Activated T-cell treated with anti-CD3 and anti-CD28 coated beads, Interleukin-2, amount 50 U/mL, for 72 hours (primary cell): ENCODE measurements at regions not wholly inside any gene's neighbourhood (a gene's known extent, or its start where the extent isn't known, plus 50 kb on each side); places are given as distances from the start of the nearest gene placed in this dataset.
"Not testable (repeated sequence)": the region's sequence is repeated elsewhere in the genome, so short reads cannot be mapped to it uniquely, and the experiment has no call there.

Source experiments
- ATAC-seq, 2 donors: fragments of 150-1000 bp; cut with Tn5 transposase; replicated peaks in 1 of 2; 2 replicates each; pipeline ENCODE4 v1.10.0; 2021; ENCODE audit warnings: moderate library complexity in 2 of 2, mild to moderate bottlenecking in 1 of 2
- DNase-seq, 2 donors: peaks; one replicate each; pipeline ENCODE4 v3.0.0; 2021 to 2022; ENCODE audit warnings: mixed read lengths in 1 of 2
- H3K27ac Mint-ChIP-seq: one replicate; pipeline ENCODE4 v1.8.0; 2022; ENCODE audit warnings: mild to moderate bottlenecking, moderate library complexity, mixed read lengths
- H3K27me3 Mint-ChIP-seq: one replicate; pipeline ENCODE4 v1.8.0; 2022; ENCODE audit warnings: low read depth, mixed read lengths
- H3K36me3 Mint-ChIP-seq, 2 donors: one replicate each; pipeline ENCODE4 v1.8.0; 2022; ENCODE audit warnings: mixed read lengths in 2 of 2, mild to moderate bottlenecking in 1 of 2; ENCODE audit not compliant: insufficient read depth in 2 of 2
- H3K4me1 Mint-ChIP-seq: one replicate; pipeline ENCODE4 v1.8.0; 2022; ENCODE audit warnings: low read depth, mixed read lengths
- H3K4me3 Mint-ChIP-seq, 2 donors: one replicate each; pipeline ENCODE4 v1.8.0; 2022; ENCODE audit warnings: mild to moderate bottlenecking in 2 of 2, mixed read lengths in 2 of 2, moderate library complexity in 2 of 2
- H3K9me3 Mint-ChIP-seq, 2 donors: one replicate each; pipeline ENCODE4 v1.8.0; 2022; ENCODE audit warnings: mixed read lengths in 2 of 2

DNA sequence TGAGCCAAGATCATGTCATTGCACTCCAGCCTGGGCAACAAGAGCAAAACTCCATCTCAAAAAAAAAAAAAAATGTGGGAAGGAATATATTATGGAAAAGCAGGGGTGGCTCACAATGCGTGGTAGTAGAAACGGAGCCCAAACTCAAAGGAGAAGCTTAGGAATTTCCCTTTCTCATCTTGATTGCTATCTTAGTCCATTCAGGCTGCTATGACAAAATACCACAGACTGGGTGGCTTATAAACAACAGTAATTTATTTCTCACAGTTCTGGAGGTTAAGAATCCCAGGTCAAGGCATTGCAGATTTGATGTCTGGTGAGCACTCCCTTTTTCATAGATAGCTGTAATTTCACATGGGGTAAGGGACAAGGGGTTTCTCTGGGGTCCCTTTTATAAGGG is 153.8 kb upstream of the KRR1 start:
- Mint-ChIP-seq H3K9me3 (no peaks in the 10 kb centered on the region), H3K4me3 (no peak overlapping the region), H3K27me3 (no peaks in the 10 kb centered on the region), H3K36me3 (no peaks in the 10 kb centered on the region), H3K4me1 (no peaks in the 10 kb centered on the region), H3K27ac (no peak overlapping the region)
- DNase-seq: no peak
- ATAC-seq: no peak

- H3K9me3 Mint-ChIP-seq: no peaks in the 10 kb centered on the region
- peaks cover 7% of the 10 kb centered on the region for H3K4me1 Mint-ChIP-seq
- no peaks in the 10 kb centered on the region for H3K27me3 Mint-ChIP-seq
- H3K27ac Mint-ChIP-seq: no peak overlapping the region
- no peak for DNase-seq
- no peaks in the 10 kb centered on the region for H3K36me3 Mint-ChIP-seq
- ATAC-seq: no peak
- H3K4me3 Mint-ChIP-seq: no peak overlapping the region
Measured at GRCh38 chr12:75662511-75663159, 151.2 kb upstream of the KRR1 start.

DNA sequence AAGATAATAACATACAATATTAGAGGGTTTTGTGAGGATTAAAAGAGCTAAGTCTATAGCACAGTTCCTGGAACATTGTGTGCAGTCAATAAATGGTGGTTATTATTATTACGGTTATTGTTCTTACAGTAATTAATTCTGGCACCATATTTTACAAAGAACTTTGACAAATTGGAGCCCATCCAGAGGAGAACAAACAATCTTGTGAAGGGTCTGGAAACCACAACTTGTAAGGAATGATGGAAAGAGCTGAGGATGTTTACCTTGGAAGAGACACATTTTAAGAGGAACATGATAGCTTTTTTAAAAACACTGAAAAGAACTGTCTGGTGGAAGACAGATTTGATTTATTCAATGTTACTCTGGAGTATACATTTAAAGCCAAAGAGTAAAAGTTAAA is 150.5 kb upstream of the KRR1 start:
- Mint-ChIP-seq H3K27ac (no peak overlapping the region), H3K9me3 (no peaks in the 10 kb centered on the region), H3K4me3 (no peak overlapping the region), H3K4me1 (peaks cover 7% of the 10 kb centered on the region), H3K36me3 (no peaks in the 10 kb centered on the region), H3K27me3 (no peaks in the 10 kb centered on the region)
- no peak for DNase-seq
- ATAC-seq: no peak

DNA sequence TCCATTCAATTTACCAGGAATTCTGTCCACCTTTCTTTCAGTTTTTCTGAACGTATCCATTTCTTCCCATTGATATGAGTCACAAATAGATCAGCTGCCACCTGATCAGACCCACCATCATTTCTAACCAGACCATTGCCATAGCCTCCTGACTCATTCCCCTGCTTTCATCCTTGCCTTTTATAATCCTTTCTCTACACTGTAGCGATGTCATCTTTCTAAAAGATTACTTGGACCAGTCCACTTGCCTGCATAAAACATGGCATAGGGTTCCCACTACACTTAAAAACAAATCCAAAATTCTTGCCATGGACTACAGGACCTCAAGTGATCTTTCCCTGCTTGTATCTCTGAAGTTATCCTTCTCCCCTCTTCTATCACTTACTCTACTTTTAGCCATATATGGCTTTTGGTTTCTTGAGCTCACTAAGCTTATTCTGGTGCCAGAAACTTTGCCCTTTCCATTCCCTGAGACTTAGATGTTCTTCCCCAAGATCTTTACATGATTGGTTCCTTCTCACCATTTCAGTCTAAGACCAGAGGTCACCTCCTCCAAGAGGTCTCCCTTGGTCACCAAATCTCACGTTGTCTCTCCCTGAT is 149.5 kb upstream of the KRR1 start:
- Mint-ChIP-seq H3K27me3 (peaks cover 6% of the 10 kb centered on the region), H3K9me3 (no peaks in the 10 kb centered on the region), H3K36me3 (no peaks in the 10 kb centered on the region), H3K4me1 (peaks cover 7% of the 10 kb centered on the region), H3K27ac (no peak overlapping the region), H3K4me3 (no peak overlapping the region)
- DNase-seq (no peak), ATAC-seq (no peak)

GRCh38 chr12:75660107-75660530 is 148.7 kb upstream of the KRR1 start:
- Mint-ChIP-seq H3K4me1 (peaks cover 15% of the 10 kb centered on the region), H3K27me3 (peaks cover 12% of the 10 kb centered on the region), H3K36me3 (no peaks in the 10 kb centered on the region), H3K27ac (no peak overlapping the region), H3K4me3 (no peak overlapping the region), H3K9me3 (no peaks in the 10 kb centered on the region)
- peak; percentile 68 to 71 for ATAC-seq
- DNase-seq: no peak

DNA sequence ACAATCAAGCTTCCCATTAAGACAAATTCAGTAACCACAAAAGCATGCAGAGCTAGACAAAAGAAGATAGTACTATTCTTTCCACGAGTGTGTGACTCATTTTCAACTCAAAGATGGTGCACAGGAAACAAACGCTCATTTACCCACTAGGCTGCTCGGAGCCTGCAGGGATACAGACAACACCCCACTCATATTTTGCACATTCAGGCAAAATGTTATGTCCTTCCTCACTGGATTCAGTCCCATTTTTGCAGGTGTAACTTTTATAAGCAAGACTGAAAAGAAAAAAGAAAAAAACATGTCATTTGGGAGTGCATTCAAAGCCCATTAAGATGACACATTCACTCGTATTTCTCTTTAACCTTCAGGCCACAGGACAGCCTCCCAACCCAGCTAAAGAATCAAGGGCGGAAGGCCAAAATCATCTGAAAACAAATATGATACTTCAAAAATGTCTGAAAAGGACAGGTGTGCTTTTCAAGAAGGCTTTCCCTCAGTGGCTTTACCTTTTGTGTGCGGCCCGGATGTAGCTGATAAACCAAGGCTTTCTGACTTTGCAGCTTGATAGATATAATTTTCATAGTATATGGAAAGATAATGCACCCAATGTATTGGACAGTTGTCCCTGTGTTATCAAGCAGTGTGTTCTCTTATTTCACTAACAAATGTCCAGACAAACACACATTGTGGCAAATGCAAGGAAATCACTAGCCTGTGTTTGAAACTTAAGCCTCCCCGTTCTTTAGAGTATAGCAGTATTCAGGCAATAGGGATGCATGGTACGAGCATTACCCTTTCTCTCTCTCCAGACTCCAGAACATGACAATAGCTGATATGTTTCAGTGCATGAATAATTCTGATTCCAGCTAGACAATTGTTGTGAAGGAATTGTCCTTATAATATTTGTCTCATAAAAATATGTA is 147.8 kb upstream of the KRR1 start:
- ATAC-seq (peak; percentile 74 to 80), DNase-seq (peak; percentile 8 to 11)
- H3K4me1 Mint-ChIP-seq: peaks cover 19% of the 10 kb centered on the region
- H3K36me3 Mint-ChIP-seq: no peaks in the 10 kb centered on the region
- H3K27me3 Mint-ChIP-seq: peaks cover 14% of the 10 kb centered on the region
- no peaks in the 10 kb centered on the region for H3K9me3 Mint-ChIP-seq
- H3K27ac Mint-ChIP-seq: no peak overlapping the region
- peak overlapping the region in 1 of 2 donors; percentile 6 for H3K4me3 Mint-ChIP-seq

GRCh38 chr12:75658286-75658685 is 146.9 kb upstream of the KRR1 start:
- no peaks in the 10 kb centered on the region for H3K36me3 Mint-ChIP-seq
- peaks cover 19% of the 10 kb centered on the region for H3K4me1 Mint-ChIP-seq
- H3K27me3 Mint-ChIP-seq: peaks cover 23% of the 10 kb centered on the region
- ATAC-seq: no peak
- no peak overlapping the region for H3K27ac Mint-ChIP-seq
- DNase-seq: no peak
- H3K4me3 Mint-ChIP-seq: no peak overlapping the region
- H3K9me3 Mint-ChIP-seq: no peaks in the 10 kb centered on the region

DNA sequence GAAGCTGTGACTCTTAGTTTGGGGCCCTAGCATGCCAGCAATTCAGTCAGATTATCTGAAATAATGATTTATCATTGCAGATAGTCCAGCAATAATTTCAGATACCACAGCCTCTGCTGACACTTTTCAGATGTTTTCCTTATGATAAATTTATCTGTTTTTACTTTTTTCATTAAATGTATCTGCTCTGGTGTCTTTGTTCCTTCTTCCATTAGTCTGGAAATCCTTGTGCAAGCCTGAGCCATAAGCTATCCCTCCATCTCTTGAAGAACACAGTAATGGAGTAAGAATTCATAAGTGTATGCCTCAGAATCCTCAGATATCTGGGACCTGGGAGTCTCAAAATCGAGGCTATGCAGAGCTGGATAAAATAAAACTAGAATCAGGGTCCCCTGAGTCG is 146.4 kb upstream of the KRR1 start:
- Mint-ChIP-seq H3K4me1 (peaks cover 19% of the 10 kb centered on the region), H3K9me3 (no peaks in the 10 kb centered on the region), H3K4me3 (no peak overlapping the region), H3K27me3 (peaks cover 27% of the 10 kb centered on the region), H3K36me3 (no peaks in the 10 kb centered on the region), H3K27ac (no peak overlapping the region)
- DNase-seq (no peak), ATAC-seq (no peak)

- H3K9me3 Mint-ChIP-seq, DNase-seq, H3K36me3 Mint-ChIP-seq, H3K4me3 Mint-ChIP-seq, ATAC-seq, H3K27ac Mint-ChIP-seq: not testable (repeated sequence)
- H3K27me3 Mint-ChIP-seq: peaks cover 31% of the 10 kb centered on the region
- H3K4me1 Mint-ChIP-seq: peaks cover 19% of the 10 kb centered on the region
Measured at GRCh38 chr12:75657354-75657753, 145.9 kb upstream of the KRR1 start.

DNA sequence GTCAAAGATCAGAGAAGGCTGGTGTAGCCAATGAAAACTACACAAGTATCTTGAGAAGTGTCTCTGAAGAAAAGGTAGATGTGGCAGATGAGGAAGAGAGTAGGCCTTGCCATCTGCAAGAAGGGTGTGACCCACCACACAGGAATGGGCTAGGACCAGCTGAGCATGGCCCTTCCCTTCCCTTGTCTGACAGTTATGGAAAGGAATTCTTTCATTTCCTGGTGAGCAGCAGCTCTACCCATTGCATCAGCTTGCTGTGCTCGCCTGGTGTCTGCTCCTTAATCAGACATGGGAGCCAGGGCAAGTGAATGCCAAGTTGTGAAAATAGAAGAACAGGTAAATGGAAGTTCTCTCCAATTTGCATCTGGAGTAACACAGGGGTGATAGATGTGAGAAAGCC is 145.2 kb upstream of the KRR1 start:
- H3K36me3 Mint-ChIP-seq: no peaks in the 10 kb centered on the region
- H3K27ac Mint-ChIP-seq: no peak overlapping the region
- no peak for ATAC-seq
- peaks cover 38% of the 10 kb centered on the region for H3K27me3 Mint-ChIP-seq
- H3K4me3 Mint-ChIP-seq: no peak overlapping the region
- H3K9me3 Mint-ChIP-seq: no peaks in the 10 kb centered on the region
- DNase-seq: no peak
- peaks cover 19% of the 10 kb centered on the region for H3K4me1 Mint-ChIP-seq

DNA sequence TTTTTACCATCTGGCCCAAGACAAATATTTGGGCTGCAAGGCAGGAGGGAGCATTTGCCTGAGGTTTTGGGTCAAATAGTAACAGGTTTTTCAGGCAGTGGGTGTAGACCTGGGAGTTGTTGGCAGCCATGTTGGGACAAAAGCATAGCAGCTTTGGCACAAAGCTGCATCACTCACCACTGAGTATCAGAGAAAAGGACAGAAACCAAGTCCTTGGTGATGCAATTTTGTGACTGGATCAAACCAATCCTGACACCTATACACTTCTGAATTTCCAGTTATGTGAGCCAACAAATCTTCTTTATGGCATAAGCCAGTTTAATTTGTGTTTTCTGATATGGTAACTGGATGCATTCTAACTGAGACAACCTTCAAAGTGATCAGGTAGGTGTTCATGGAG is 144.8 kb upstream of the KRR1 start:
- ATAC-seq: no peak
- Mint-ChIP-seq H3K4me1 (peaks cover 19% of the 10 kb centered on the region), H3K4me3 (no peak overlapping the region), H3K27ac (no peak overlapping the region), H3K27me3 (peaks cover 42% of the 10 kb centered on the region), H3K36me3 (no peaks in the 10 kb centered on the region), H3K9me3 (no peaks in the 10 kb centered on the region)
- no peak for DNase-seq

GRCh38 chr12:75655315-75655806 is 144.0 kb upstream of the KRR1 start:
- Mint-ChIP-seq H3K36me3 (no peaks in the 10 kb centered on the region), H3K27ac (no peak overlapping the region), H3K4me1 (peaks cover 19% of the 10 kb centered on the region), H3K4me3 (no peak overlapping the region), H3K9me3 (no peaks in the 10 kb centered on the region), H3K27me3 (peaks cover 50% of the 10 kb centered on the region)
- DNase-seq: peak in 1 of 2 donors; percentile 22
- peak; percentile 67 to 75 for ATAC-seq

DNA sequence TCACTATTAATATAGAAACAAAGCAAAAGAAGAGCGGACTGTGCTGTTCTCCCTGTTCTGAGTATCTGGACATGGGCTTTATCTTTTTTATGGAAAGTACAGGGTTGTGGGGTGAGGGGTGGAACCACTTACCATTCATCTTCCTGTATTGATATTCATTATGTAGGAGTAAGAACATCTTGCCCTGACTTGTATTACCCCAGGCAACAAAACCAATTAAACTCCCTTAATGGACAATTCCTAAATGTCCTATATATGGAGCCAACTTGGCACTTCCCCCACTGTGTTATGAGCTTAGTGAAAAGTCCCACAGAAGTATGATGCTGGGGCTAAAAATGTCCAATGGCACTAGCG is 139.9 kb upstream of the KRR1 start:
- Mint-ChIP-seq H3K4me3 (no peak overlapping the region), H3K9me3 (no peaks in the 10 kb centered on the region)

More for the DNA sequence above, 139.9 kb upstream of the KRR1 start:
- H3K4me1 Mint-ChIP-seq: peaks cover 13% of the 10 kb centered on the region
- no peaks in the 10 kb centered on the region for H3K36me3 Mint-ChIP-seq
- DNase-seq (no peak), ATAC-seq (no peak)
- H3K27ac Mint-ChIP-seq: no peak overlapping the region
- peaks cover 63% of the 10 kb centered on the region for H3K27me3 Mint-ChIP-seq
